ENCODE measurements at regions not wholly inside any gene's neighbourhood (a gene's known extent, or its start where the extent isn't known, plus 50 kb on each side); places are given as distances from the start of the nearest gene placed in this dataset.

DNA sequence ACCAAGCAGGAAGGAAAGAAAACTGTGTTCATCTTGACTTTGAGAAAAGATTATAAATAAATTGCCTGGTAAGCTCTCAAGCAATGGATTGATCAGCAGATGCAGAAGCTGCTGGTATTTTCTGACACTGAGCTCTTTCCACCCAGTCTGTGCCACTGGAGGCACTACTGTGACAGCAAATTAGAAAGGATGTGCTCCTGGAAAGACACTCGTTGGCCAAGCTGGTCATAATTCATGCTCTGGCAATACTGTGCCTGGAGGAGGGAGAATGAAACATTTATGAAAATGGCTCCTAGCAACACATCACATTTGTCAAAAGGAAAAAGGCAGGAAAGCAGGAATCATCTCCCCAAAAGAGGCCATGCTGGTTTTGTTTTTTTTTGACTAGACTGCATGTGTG is 84.2 kb downstream of the CAVIN4 start:
- Histone ChIP-seq H3K27me3 (ENCODE audit: control insufficient read depth in 1 of 2, insufficient read depth in 2 of 2, low read length in 2 of 2) (no peaks in the 10 kb centered on the region), H3K79me2 (ENCODE audit: insufficient read depth, low read length) (no peaks in the 10 kb centered on the region), H2AFZ (ENCODE audit: low read length) (no peak overlapping the region), H3K9ac (ENCODE audit: insufficient read depth, low read depth, low read length) (no peak overlapping the region), H3K9me3 (ENCODE audit: low read length) (peaks cover 5% of the 10 kb centered on the region), H3K36me3 (replicated peaks in 1 of 2; ENCODE audit: control insufficient read depth in 1 of 2, insufficient read depth in 2 of 2, low read length in 2 of 2) (no peaks in the 10 kb centered on the region), H3K27ac (ENCODE audit: extremely low read length, insufficient read depth, low read length) (no peak overlapping the region), H3K4me3 (replicated peaks in 1 of 3; ENCODE audit: insufficient read depth in 1 of 3, low read depth in 2 of 3, low read length in 3 of 3) (no peak overlapping the region), H3K4me1 (ENCODE audit: insufficient read depth, low read length) (no peaks in the 10 kb centered on the region), H4K20me1 (ENCODE audit: insufficient read depth, low read length) (no peaks in the 10 kb centered on the region), H3K4me2 (ENCODE audit: low read depth, low read length) (no peak overlapping the region)
- in situ Hi-C loops (cut with HindIII; ENCODE audit: extremely low pct_ligation_motif_present, low pct_unique_long_range_greater_than_20kb) (no loop called here), intact Hi-C loops (cut with micrococcal nuclease; ENCODE audit: unreplicated experiment) (no loop called here)
- 0% methylated on average over 1 of the region's 1 CpG for WGBS (ENCODE audit: low lambda C conversion rate)
- ChIA-PET POLR2A (no interaction called here), CTCF (ENCODE audit: low intra/inter-chr PET ratio, low total read pairs) (no interaction called here)
- DNase-seq (ENCODE audit: low spot score) (no peak), FAIRE-seq (no peak), ATAC-seq (no peak)
- no TSS peak for BruUV-seq (replicated peaks)
- TF ChIP-seq SMAD3 (CRISPR knock-in tag; IDR thresholded peaks at IDR 0.05) (no peak), ZNF790 (CRISPR knock-in tag; IDR thresholded peaks at IDR 0.05; ENCODE audit: borderline replicate concordance) (no peak), CEBPB (IDR thresholded peaks at IDR 0.05; ENCODE audit: borderline replicate concordance, low read depth, low read length) (no peak), SMC3 (IDR thresholded peaks at IDR 0.05; ENCODE audit: low read length) (no peak), ZSCAN12 (CRISPR knock-in tag; IDR thresholded peaks at IDR 0.05) (no peak), ATRX (CRISPR knock-in tag; IDR thresholded peaks at IDR 0.05; ENCODE audit: borderline replicate concordance) (no peak), MIER3 (CRISPR knock-in tag; IDR thresholded peaks at IDR 0.05; ENCODE audit: borderline replicate concordance) (no peak), ZNF468 (CRISPR knock-in tag; IDR thresholded peaks at IDR 0.05) (no peak), CBX1 (IDR thresholded peaks at IDR 0.05; ENCODE audit: low read depth) (no peak), RCOR2 (CRISPR knock-in tag; IDR thresholded peaks at IDR 0.05) (no peak), ZNF570 (CRISPR knock-in tag; IDR thresholded peaks at IDR 0.05; ENCODE audit: borderline replicate concordance) (no peak), ZNF264 (CRISPR knock-in tag; IDR thresholded peaks at IDR 0.05) (no peak), EED (CRISPR knock-in tag; IDR thresholded peaks at IDR 0.05) (no peak), REPIN1 (CRISPR knock-in tag; IDR thresholded peaks at IDR 0.05; ENCODE audit: borderline replicate concordance, low read depth) (no peak)
- TF ChIP-seq, protein P1, sequence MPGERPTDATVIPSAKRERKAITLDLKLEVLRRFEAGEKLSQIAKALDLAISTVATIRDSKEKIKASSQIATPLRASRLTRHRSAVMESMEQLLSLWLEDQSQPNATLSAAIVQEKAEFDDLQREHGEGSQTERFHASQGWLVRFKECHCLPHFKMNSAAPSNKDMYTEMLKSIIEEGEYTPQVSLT (CRISPR knock-in tag; IDR thresholded peaks at IDR 0.05; ENCODE audit: borderline replicate concordance, low read depth): no peak
- TF ChIP-seq, protein P2, sequence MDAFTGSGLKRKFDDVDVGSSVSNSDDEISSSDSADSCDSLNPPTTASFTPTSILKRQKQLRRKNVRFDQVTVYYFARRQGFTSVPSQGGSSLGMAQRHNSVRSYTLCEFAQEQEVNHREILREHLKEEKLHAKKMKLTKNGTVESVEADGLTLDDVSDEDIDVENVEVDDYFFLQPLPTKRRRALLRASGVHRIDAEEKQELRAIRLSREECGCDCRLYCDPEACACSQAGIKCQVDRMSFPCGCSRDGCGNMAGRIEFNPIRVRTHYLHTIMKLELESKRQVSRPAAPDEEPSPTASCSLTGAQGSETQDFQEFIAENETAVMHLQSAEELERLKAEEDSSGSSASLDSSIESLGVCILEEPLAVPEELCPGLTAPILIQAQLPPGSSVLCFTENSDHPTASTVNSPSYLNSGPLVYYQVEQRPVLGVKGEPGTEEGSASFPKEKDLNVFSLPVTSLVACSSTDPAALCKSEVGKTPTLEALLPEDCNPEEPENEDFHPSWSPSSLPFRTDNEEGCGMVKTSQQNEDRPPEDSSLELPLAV (CRISPR knock-in tag; conservative IDR thresholded peaks at IDR 0.05; ENCODE audit: low read depth): no peak
- TF ChIP-seq, protein P3, sequence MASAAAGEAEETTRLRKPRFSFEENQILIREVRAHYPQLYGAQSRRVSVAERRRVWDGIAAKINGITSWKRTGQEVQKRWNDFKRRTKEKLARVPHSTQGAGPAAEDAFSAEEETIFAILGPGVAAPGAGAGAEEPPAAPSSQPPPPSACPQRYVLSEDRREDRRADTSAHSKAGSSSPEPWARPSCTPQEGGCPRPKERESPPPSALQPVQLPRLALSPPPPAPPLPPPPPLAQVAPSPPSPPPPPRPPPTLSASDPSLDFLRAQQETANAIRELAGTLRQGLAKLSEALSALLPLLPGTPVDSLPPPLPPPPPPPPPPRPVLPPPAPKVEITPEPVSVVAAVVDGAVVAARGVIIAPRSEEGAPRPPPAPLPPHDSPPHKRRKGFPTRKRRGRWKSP (CRISPR knock-in tag; IDR thresholded peaks at IDR 0.05): no peak
- TF ChIP-seq, protein P4, sequence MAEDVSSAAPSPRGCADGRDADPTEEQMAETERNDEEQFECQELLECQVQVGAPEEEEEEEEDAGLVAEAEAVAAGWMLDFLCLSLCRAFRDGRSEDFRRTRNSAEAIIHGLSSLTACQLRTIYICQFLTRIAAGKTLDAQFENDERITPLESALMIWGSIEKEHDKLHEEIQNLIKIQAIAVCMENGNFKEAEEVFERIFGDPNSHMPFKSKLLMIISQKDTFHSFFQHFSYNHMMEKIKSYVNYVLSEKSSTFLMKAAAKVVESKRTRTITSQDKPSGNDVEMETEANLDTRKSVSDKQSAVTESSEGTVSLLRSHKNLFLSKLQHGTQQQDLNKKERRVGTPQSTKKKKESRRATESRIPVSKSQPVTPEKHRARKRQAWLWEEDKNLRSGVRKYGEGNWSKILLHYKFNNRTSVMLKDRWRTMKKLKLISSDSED (CRISPR knock-in tag; IDR thresholded peaks at IDR 0.05): no peak
- TF ChIP-seq, protein P5, sequence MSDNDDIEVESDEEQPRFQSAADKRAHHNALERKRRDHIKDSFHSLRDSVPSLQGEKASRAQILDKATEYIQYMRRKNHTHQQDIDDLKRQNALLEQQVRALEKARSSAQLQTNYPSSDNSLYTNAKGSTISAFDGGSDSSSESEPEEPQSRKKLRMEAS (IDR thresholded peaks at IDR 0.05): no peak

All from HepG2 (cell line).